Endothelial cell of umbilical vein (primary cell): ENCODE measurements at regions not wholly inside any gene's neighbourhood (a gene's known extent, or its start where the extent isn't known, plus 50 kb on each side); places are given as distances from the start of the nearest gene placed in this dataset.

Experiments
- POLR2A ChIP-seq: IDR thresholded peaks from 2 replicates; pipeline ENCODE4 v1.6.1; 2012; ENCODE audit warnings: low read depth, mild to moderate bottlenecking, control low read depth, low read length
- TF ChIP-seq, protein P1 (sequence below), 2 donors: IDR thresholded peaks; 1 replicate in 1 of 2; 2 replicates in 1 of 2; pipeline ENCODE4 v1.5.1; 2011; ENCODE audit warnings: low read length in 2 of 2, mild to moderate bottlenecking in 2 of 2, moderate library complexity in 2 of 2, control low read depth in 1 of 2, inconsistent platforms in 1 of 2, low read depth in 1 of 2; ENCODE audit not compliant: insufficient read depth in 1 of 2; ENCODE audit errors: extremely low read depth in 1 of 2

DNA sequence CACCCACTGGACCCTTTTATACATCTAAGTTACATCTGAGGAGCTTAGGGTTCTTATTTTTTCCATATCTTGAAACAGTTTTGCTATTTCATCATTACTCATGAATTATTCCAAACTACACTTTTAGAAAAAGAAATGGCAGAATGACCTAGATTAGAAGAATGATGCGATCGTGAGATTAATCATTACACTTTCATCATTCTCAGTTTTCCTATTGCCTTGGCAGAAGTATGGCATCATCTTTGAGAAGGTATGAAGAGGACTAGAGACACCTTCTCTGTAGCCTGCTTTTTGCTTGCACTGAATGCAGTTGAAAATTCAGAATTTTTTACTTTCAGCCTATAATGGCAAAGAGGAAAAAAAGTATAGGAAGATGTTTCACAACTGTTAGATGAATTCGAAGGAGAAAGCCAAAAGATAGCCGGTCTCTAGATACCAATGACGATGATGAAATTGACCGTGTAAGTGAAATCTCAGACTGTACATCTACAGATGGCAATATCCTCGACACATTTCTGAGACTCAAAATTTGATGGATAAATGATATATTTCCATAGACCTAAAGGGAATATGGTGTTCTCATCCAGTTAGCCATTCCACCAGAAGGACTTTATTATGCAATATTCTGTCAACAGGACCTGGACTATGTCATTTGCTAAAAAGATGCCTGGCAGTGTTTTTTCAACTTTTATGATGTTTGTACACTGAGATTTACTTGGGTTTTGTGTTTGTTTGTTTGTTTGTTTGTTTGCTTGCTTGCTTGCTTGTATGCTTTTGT lies 191.8 kb downstream of the TOMM20 start:
- TF ChIP-seq, protein P1, sequence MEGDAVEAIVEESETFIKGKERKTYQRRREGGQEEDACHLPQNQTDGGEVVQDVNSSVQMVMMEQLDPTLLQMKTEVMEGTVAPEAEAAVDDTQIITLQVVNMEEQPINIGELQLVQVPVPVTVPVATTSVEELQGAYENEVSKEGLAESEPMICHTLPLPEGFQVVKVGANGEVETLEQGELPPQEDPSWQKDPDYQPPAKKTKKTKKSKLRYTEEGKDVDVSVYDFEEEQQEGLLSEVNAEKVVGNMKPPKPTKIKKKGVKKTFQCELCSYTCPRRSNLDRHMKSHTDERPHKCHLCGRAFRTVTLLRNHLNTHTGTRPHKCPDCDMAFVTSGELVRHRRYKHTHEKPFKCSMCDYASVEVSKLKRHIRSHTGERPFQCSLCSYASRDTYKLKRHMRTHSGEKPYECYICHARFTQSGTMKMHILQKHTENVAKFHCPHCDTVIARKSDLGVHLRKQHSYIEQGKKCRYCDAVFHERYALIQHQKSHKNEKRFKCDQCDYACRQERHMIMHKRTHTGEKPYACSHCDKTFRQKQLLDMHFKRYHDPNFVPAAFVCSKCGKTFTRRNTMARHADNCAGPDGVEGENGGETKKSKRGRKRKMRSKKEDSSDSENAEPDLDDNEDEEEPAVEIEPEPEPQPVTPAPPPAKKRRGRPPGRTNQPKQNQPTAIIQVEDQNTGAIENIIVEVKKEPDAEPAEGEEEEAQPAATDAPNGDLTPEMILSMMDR (IDR thresholded peaks at IDR 0.05; ENCODE audit: extremely low read depth in 1 of 2, insufficient read depth in 1 of 2, low read depth in 1 of 2, low read length in 2 of 2), result no peak
- no peak for TF ChIP-seq POLR2A
